ENCODE measurements at regions not wholly inside any gene's neighbourhood (a gene's known extent, or its start where the extent isn't known, plus 50 kb on each side); places are given as distances from the start of the nearest gene placed in this dataset.
"Not testable (repeated sequence)": the region's sequence is repeated elsewhere in the genome, so short reads cannot be mapped to it uniquely, and the experiment has no call there.

- H3K27ac ChIP-seq (ENCODE audit: low read length): no peak overlapping the region
- no peaks in the 10 kb centered on the region for H3K27me3 ChIP-seq (ENCODE audit: low read depth, low read length)
- H3K4me3 ChIP-seq (ENCODE audit: low read depth in 1 of 2, low read length in 2 of 2): no peak overlapping the region
- H3K36me3 ChIP-seq (ENCODE audit: control insufficient read depth in 1 of 2, insufficient read depth in 2 of 2, low read length in 2 of 2): no peaks in the 10 kb centered on the region
- H3K9me3 ChIP-seq (ENCODE audit: control insufficient read depth in 1 of 2, low read length in 2 of 2): no peaks in the 10 kb centered on the region
- H3K4me1 ChIP-seq (ENCODE audit: control insufficient read depth in 1 of 2, insufficient read depth in 2 of 2, low read length in 2 of 2): peaks cover 0 to 3% of the 10 kb centered on the region in 2 donors
Measured at GRCh38 chr7:41565655-41566054, 137.2 kb downstream of the INHBA start.

GRCh38 chr7:41559426-41559825 lies 143.5 kb downstream of the INHBA start:
- Histone ChIP-seq H3K27ac (ENCODE audit: low read length) (no peak overlapping the region), H3K9me3 (ENCODE audit: control insufficient read depth in 1 of 2, low read length in 2 of 2) (no peaks in the 10 kb centered on the region), H3K4me3 (ENCODE audit: low read depth in 1 of 2, low read length in 2 of 2) (no peak overlapping the region), H3K4me1 (ENCODE audit: control insufficient read depth in 1 of 2, insufficient read depth in 2 of 2, low read length in 2 of 2) (no peaks in the 10 kb centered on the region), H3K27me3 (ENCODE audit: low read depth, low read length) (no peaks in the 10 kb centered on the region), H3K36me3 (ENCODE audit: control insufficient read depth in 1 of 2, insufficient read depth in 2 of 2, low read length in 2 of 2) (no peaks in the 10 kb centered on the region)

- H3K36me3 ChIP-seq (ENCODE audit: control insufficient read depth in 1 of 2, insufficient read depth in 2 of 2, low read length in 2 of 2): no peaks in the 10 kb centered on the region
Measured at GRCh38 chr7:41554481-41554880, 148.4 kb downstream of the INHBA start.

GRCh38 chr7:41550046-41550445 lies 152.8 kb downstream of the INHBA start:
- H3K4me1 ChIP-seq (ENCODE audit: control insufficient read depth in 1 of 2, insufficient read depth in 2 of 2, low read length in 2 of 2); H3K9me3 ChIP-seq (ENCODE audit: control insufficient read depth in 1 of 2, low read length in 2 of 2); H3K27me3 ChIP-seq (ENCODE audit: low read depth, low read length); H3K27ac ChIP-seq (ENCODE audit: low read length); H3K4me3 ChIP-seq (ENCODE audit: low read depth in 1 of 2, low read length in 2 of 2); H3K36me3 ChIP-seq (ENCODE audit: control insufficient read depth in 1 of 2, insufficient read depth in 2 of 2, low read length in 2 of 2): not testable (repeated sequence)

More at GRCh38 chr7:41554481-41554880, 148.4 kb downstream of the INHBA start:
- Histone ChIP-seq H3K27ac (ENCODE audit: low read length) (no peak overlapping the region), H3K9me3 (ENCODE audit: control insufficient read depth in 1 of 2, low read length in 2 of 2) (no peaks in the 10 kb centered on the region), H3K4me1 (ENCODE audit: control insufficient read depth in 1 of 2, insufficient read depth in 2 of 2, low read length in 2 of 2) (no peaks in the 10 kb centered on the region), H3K27me3 (ENCODE audit: low read depth, low read length) (no peaks in the 10 kb centered on the region), H3K4me3 (ENCODE audit: low read depth in 1 of 2, low read length in 2 of 2) (no peak overlapping the region)

GRCh38 chr7:41544241-41544640 lies 158.6 kb downstream of the INHBA start:
- Histone ChIP-seq H3K27me3 (ENCODE audit: low read depth, low read length) (no peaks in the 10 kb centered on the region), H3K36me3 (ENCODE audit: control insufficient read depth in 1 of 2, insufficient read depth in 2 of 2, low read length in 2 of 2) (no peaks in the 10 kb centered on the region)

GRCh38 chr7:41540601-41541000 lies 162.3 kb downstream of the INHBA start:
- Histone ChIP-seq H3K27me3 (ENCODE audit: low read depth, low read length) (no peaks in the 10 kb centered on the region), H3K9me3 (ENCODE audit: control insufficient read depth in 1 of 2, low read length in 2 of 2) (no peaks in the 10 kb centered on the region)

More at GRCh38 chr7:41544241-41544640, 158.6 kb downstream of the INHBA start:
- Histone ChIP-seq H3K4me3 (ENCODE audit: low read depth in 1 of 2, low read length in 2 of 2) (no peak overlapping the region), H3K27ac (ENCODE audit: low read length) (no peak overlapping the region), H3K4me1 (ENCODE audit: control insufficient read depth in 1 of 2, insufficient read depth in 2 of 2, low read length in 2 of 2) (no peaks in the 10 kb centered on the region), H3K9me3 (ENCODE audit: control insufficient read depth in 1 of 2, low read length in 2 of 2) (no peaks in the 10 kb centered on the region)

GRCh38 chr7:41538810-41539724 lies 163.8 kb downstream of the INHBA start:
- Histone ChIP-seq H3K4me3 (ENCODE audit: low read depth in 1 of 2, low read length in 2 of 2) (no peak overlapping the region), H3K27ac (ENCODE audit: low read length) (no peak overlapping the region), H3K9me3 (ENCODE audit: control insufficient read depth in 1 of 2, low read length in 2 of 2) (no peaks in the 10 kb centered on the region), H3K27me3 (ENCODE audit: low read depth, low read length) (no peaks in the 10 kb centered on the region), H3K36me3 (ENCODE audit: control insufficient read depth in 1 of 2, insufficient read depth in 2 of 2, low read length in 2 of 2) (no peaks in the 10 kb centered on the region), H3K4me1 (ENCODE audit: control insufficient read depth in 1 of 2, insufficient read depth in 2 of 2, low read length in 2 of 2) (peaks cover 0 to 4% of the 10 kb centered on the region in 2 donors)

More at GRCh38 chr7:41540601-41541000, 162.3 kb downstream of the INHBA start:
- H3K36me3 ChIP-seq (ENCODE audit: control insufficient read depth in 1 of 2, insufficient read depth in 2 of 2, low read length in 2 of 2): no peaks in the 10 kb centered on the region
- H3K27ac ChIP-seq (ENCODE audit: low read length): no peak overlapping the region
- H3K4me3 ChIP-seq (ENCODE audit: low read depth in 1 of 2, low read length in 2 of 2): no peak overlapping the region
- H3K4me1 ChIP-seq (ENCODE audit: control insufficient read depth in 1 of 2, insufficient read depth in 2 of 2, low read length in 2 of 2): peaks cover 0 to 4% of the 10 kb centered on the region in 2 donors

DNA sequence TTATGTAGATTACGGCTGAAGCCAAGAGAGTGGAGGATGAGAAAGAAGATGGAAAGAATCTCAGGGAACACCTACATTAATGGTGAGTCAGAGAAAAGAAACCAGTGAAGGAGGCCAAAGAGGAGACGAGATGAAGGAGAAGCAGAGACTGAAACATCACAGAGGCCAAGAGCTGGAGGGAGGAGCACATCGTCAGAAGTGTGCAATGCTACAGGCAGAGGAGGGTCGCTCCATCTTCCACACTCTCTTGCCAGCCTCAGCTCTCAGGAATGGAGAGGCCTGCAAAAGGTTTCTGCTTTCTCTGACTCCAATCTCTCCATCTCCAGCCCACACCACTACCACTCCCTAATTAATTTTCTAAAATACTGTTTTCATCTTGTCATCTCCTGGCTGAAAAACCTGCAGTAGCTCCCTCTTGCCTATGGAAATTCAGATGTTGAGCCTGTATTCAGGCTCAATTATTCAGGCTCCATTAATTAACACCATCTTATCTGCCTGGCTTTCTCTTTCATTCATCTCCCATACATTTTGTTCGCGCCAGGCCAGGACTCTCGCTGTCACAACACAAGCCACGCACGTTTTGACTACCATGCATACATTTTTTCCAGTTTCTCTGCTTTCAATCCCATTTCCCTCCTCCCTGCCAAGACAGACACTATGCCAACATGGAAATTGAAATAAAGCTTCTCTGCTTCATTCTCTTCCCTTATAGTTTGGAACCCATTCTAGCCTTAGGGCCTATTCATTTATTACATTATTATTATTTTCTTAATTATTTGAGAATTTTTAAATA lies 165.8 kb downstream of the INHBA start:
- H3K36me3 ChIP-seq (ENCODE audit: control insufficient read depth in 1 of 2, insufficient read depth in 2 of 2, low read length in 2 of 2): no peaks in the 10 kb centered on the region
- no peak overlapping the region for H3K27ac ChIP-seq (ENCODE audit: low read length)
- no peaks in the 10 kb centered on the region for H3K9me3 ChIP-seq (ENCODE audit: control insufficient read depth in 1 of 2, low read length in 2 of 2)
- no peaks in the 10 kb centered on the region for H3K27me3 ChIP-seq (ENCODE audit: low read depth, low read length)
- H3K4me1 ChIP-seq (ENCODE audit: control insufficient read depth in 1 of 2, insufficient read depth in 2 of 2, low read length in 2 of 2): peaks cover 0 to 4% of the 10 kb centered on the region in 2 donors
- H3K4me3 ChIP-seq (ENCODE audit: low read depth in 1 of 2, low read length in 2 of 2): no peak overlapping the region

DNA sequence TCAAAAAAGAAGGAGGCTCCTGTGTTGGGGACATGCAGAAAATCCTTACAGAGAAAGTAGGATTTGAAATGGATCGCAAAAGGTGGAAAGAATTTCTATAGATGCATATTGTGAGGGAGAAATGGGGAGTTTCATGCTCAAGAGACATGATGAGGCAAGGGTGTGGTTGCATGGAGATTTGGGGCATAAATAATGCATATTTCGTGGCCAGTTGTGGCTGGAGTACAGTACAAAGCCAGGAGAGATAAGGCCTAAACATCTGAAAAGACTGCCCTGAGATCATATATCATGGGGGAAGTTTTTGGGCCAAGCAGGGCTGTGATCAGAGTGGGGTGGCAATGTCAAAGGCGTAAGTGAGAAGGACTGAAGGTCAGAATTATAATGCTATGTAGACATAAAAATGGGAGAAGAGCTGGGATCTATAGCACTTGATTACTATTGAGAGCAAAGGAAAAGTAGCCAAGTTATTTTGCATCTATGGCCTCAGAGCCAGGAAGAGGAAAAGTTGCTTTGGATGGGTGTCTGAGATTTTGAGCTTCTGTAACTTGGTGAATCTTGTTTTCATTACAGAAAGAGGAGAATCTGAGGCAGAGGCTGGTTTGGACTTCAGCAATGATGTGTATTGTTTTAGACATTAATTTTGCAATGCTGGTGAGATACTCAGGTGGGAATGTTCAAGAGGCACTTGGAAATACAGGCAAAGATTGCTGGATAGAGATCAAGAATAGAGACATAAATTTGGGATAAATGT lies 166.6 kb downstream of the INHBA start:
- Histone ChIP-seq H3K4me3 (ENCODE audit: low read depth in 1 of 2, low read length in 2 of 2) (no peak overlapping the region), H3K27me3 (ENCODE audit: low read depth, low read length) (no peaks in the 10 kb centered on the region), H3K36me3 (ENCODE audit: control insufficient read depth in 1 of 2, insufficient read depth in 2 of 2, low read length in 2 of 2) (no peaks in the 10 kb centered on the region), H3K27ac (ENCODE audit: low read length) (no peak overlapping the region), H3K4me1 (ENCODE audit: control insufficient read depth in 1 of 2, insufficient read depth in 2 of 2, low read length in 2 of 2) (peaks cover 0 to 4% of the 10 kb centered on the region in 2 donors), H3K9me3 (ENCODE audit: control insufficient read depth in 1 of 2, low read length in 2 of 2) (no peaks in the 10 kb centered on the region)

GRCh38 chr7:41529831-41530230 lies 173.1 kb downstream of the INHBA start:
- Histone ChIP-seq H3K36me3 (ENCODE audit: control insufficient read depth in 1 of 2, insufficient read depth in 2 of 2, low read length in 2 of 2) (no peaks in the 10 kb centered on the region), H3K4me1 (ENCODE audit: control insufficient read depth in 1 of 2, insufficient read depth in 2 of 2, low read length in 2 of 2) (no peaks in the 10 kb centered on the region), H3K4me3 (ENCODE audit: low read depth in 1 of 2, low read length in 2 of 2) (no peak overlapping the region), H3K9me3 (ENCODE audit: control insufficient read depth in 1 of 2, low read length in 2 of 2) (no peaks in the 10 kb centered on the region), H3K27ac (ENCODE audit: low read length) (no peak overlapping the region), H3K27me3 (ENCODE audit: low read depth, low read length) (no peaks in the 10 kb centered on the region)

GRCh38 chr7:41524876-41525275 lies 178.0 kb downstream of the INHBA start:
- H3K36me3 ChIP-seq (ENCODE audit: control insufficient read depth in 1 of 2, insufficient read depth in 2 of 2, low read length in 2 of 2): no peaks in the 10 kb centered on the region
- no peaks in the 10 kb centered on the region for H3K9me3 ChIP-seq (ENCODE audit: control insufficient read depth in 1 of 2, low read length in 2 of 2)
- no peak overlapping the region for H3K27ac ChIP-seq (ENCODE audit: low read length)
- no peak overlapping the region for H3K4me3 ChIP-seq (ENCODE audit: low read depth in 1 of 2, low read length in 2 of 2)
- H3K27me3 ChIP-seq (ENCODE audit: low read depth, low read length): no peaks in the 10 kb centered on the region
- H3K4me1 ChIP-seq (ENCODE audit: control insufficient read depth in 1 of 2, insufficient read depth in 2 of 2, low read length in 2 of 2): no peaks in the 10 kb centered on the region

Measured in muscle layer of duodenum (tissue), 2 donors.